Smooth muscle cell (in vitro differentiated cells): ENCODE measurements at regions not wholly inside any gene's neighbourhood (a gene's known extent, or its start where the extent isn't known, plus 50 kb on each side); places are given as distances from the start of the nearest gene placed in this dataset.

Experiments
- DNase-seq: peaks from one replicate; lab custom pipeline; 2025; ENCODE audit not compliant: unreplicated experiment; lab: John Stamatoyannopoulos, UW
- H2AFZ ChIP-seq: fragments of 200-600 bp; sonication (generic); 2 replicates; pipeline ENCODE4 v1.6.0; 2016; ENCODE audit warnings: antibody characterized with exemption, low read depth, mild to moderate bottlenecking
- H3F3A ChIP-seq: fragments of 200-600 bp; sonication (generic); 2 replicates; pipeline ENCODE4 v1.6.0; 2017; ENCODE audit warnings: antibody characterized with exemption, low read depth
- H3K27ac ChIP-seq: fragments of 200-600 bp; sonication (generic); 2 replicates; pipeline ENCODE4 v1.5.1; 2016; ENCODE audit warnings: low read depth, mild to moderate bottlenecking
- H3K27me3 ChIP-seq: fragments of 200-600 bp; sonication (generic); 2 replicates; pipeline ENCODE4 v1.6.1; 2016; ENCODE audit warnings: low read depth, mild to moderate bottlenecking
- H3K36me3 ChIP-seq: fragments of 200-600 bp; sonication (generic); 2 replicates; pipeline ENCODE4 v1.5.1; 2016; ENCODE audit warnings: low read depth
- H3K4me1 ChIP-seq: fragments of 200-600 bp; sonication (generic); 2 replicates; pipeline ENCODE4 v1.5.1; 2016; ENCODE audit warnings: low read depth
- H3K4me2 ChIP-seq: fragments of 200-600 bp; sonication (generic); 2 replicates; pipeline ENCODE4 v1.6.0; 2016; ENCODE audit warnings: mild to moderate bottlenecking
- H3K4me3 ChIP-seq: fragments of 200-600 bp; sonication (generic); 2 replicates; pipeline ENCODE4 v1.5.1; 2016; ENCODE audit warnings: mild to moderate bottlenecking
- H3K79me2 ChIP-seq: fragments of 200-600 bp; sonication (generic); 2 replicates; pipeline ENCODE4 v1.6.0; 2016; ENCODE audit warnings: low read depth, mild to moderate bottlenecking
- H3K9ac ChIP-seq: fragments of 200-600 bp; sonication (generic); 2 replicates; pipeline ENCODE4 v1.6.0; 2016; ENCODE audit warnings: low read depth
- H3K9me3 ChIP-seq: fragments of 200-600 bp; sonication (generic); replicated peaks from 2 replicates; pipeline ENCODE4 v1.5.1; 2016; ENCODE audit warnings: low read depth
- H4K20me1 ChIP-seq: fragments of 200-600 bp; sonication (generic); 2 replicates; pipeline ENCODE4 v1.6.0; 2016; ENCODE audit warnings: low read depth
- WGBS: methylation state at CpG from one replicate; pipeline ENCODE4 v1.1.7; 2016; ENCODE audit warnings: low lambda C conversion rate; 5-methylcytosine and 5-hydroxymethylcytosine counted together
- TF ChIP-seq, protein P1 (sequence below): fragments of 200-600 bp; sonication (generic); IDR thresholded peaks from 2 replicates; pipeline ENCODE4 v1.5.1; 2017; ENCODE audit warnings: borderline replicate concordance, mild to moderate bottlenecking, antibody characterized with exemption; ENCODE audit not compliant: insufficient read depth, poor library complexity, severe bottlenecking

DNA sequence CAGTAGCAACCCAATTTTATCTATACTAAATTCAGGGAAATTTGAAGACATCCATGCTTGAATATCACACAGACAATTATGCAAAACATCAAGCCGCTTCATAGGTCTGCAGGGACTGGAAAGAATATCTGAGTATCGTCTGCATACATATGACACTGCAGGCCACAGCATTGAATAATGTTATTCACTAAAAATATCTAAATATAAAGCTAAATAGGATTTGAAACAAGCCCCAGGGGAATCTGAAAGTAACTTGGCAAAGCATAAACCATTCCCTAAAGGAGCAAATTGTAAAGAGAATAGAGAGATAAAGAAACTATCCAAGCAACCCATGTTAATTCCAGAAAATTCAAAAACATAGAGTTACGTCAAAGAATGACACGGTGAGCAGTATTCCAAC, 1251.0 kb downstream of the PCDH17 start:
- TF ChIP-seq, protein P1, sequence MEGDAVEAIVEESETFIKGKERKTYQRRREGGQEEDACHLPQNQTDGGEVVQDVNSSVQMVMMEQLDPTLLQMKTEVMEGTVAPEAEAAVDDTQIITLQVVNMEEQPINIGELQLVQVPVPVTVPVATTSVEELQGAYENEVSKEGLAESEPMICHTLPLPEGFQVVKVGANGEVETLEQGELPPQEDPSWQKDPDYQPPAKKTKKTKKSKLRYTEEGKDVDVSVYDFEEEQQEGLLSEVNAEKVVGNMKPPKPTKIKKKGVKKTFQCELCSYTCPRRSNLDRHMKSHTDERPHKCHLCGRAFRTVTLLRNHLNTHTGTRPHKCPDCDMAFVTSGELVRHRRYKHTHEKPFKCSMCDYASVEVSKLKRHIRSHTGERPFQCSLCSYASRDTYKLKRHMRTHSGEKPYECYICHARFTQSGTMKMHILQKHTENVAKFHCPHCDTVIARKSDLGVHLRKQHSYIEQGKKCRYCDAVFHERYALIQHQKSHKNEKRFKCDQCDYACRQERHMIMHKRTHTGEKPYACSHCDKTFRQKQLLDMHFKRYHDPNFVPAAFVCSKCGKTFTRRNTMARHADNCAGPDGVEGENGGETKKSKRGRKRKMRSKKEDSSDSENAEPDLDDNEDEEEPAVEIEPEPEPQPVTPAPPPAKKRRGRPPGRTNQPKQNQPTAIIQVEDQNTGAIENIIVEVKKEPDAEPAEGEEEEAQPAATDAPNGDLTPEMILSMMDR: no peak
- no peaks in the 10 kb centered on the region for H4K20me1 ChIP-seq

DNA sequence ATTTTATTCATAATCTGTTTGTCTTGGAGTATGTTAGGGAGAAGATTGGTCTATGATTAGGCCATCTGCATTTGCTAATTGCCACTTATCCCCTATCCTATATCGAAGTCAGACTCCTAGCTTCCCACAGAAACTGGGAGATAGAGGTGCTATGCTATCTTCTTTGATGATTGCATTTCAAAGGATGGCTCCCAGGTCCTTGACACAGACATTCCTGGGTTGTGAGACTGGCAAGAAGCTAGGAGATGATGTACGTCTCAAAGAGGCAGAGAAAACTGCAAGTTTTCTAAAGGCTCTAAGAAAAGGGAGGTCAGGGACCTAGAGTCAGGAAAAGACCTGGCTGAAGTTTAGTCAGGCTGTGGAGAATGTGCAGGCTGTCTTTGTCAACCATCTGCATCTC, 1251.9 kb downstream of the PCDH17 start:
- Histone ChIP-seq H3K27me3 (no peaks in the 10 kb centered on the region), H3K79me2 (no peaks in the 10 kb centered on the region), H3K9ac (no peak overlapping the region), H3K4me1 (peaks cover 8% of the 10 kb centered on the region), H3K27ac (no peak overlapping the region), H3K36me3 (no peaks in the 10 kb centered on the region), H3F3A (no peaks in the 10 kb centered on the region), H3K4me3 (no peak overlapping the region), H3K4me2 (no peak overlapping the region), H2AFZ (no peak overlapping the region), H4K20me1 (no peaks in the 10 kb centered on the region), H3K9me3 (no peaks in the 10 kb centered on the region)
- DNase-seq: no peak
- TF ChIP-seq, protein P1: no peak
- WGBS: 34% methylated on average over 2 of the region's 2 CpGs

More for the DNA sequence above, 1251.0 kb downstream of the PCDH17 start:
- no peaks in the 10 kb centered on the region for H3F3A ChIP-seq
- H3K79me2 ChIP-seq: no peaks in the 10 kb centered on the region
- H3K4me2 ChIP-seq: no peak overlapping the region
- no peak overlapping the region for H3K9ac ChIP-seq
- H2AFZ ChIP-seq: no peak overlapping the region
- H3K27ac ChIP-seq: no peak overlapping the region
- no peak for DNase-seq
- WGBS: 87% methylated on average over 4 of the region's 4 CpGs
- H3K4me3 ChIP-seq: no peak overlapping the region
- peaks cover 8% of the 10 kb centered on the region for H3K4me1 ChIP-seq
- H3K27me3 ChIP-seq: no peaks in the 10 kb centered on the region
- no peaks in the 10 kb centered on the region for H3K36me3 ChIP-seq
- no peaks in the 10 kb centered on the region for H3K9me3 ChIP-seq

DNA sequence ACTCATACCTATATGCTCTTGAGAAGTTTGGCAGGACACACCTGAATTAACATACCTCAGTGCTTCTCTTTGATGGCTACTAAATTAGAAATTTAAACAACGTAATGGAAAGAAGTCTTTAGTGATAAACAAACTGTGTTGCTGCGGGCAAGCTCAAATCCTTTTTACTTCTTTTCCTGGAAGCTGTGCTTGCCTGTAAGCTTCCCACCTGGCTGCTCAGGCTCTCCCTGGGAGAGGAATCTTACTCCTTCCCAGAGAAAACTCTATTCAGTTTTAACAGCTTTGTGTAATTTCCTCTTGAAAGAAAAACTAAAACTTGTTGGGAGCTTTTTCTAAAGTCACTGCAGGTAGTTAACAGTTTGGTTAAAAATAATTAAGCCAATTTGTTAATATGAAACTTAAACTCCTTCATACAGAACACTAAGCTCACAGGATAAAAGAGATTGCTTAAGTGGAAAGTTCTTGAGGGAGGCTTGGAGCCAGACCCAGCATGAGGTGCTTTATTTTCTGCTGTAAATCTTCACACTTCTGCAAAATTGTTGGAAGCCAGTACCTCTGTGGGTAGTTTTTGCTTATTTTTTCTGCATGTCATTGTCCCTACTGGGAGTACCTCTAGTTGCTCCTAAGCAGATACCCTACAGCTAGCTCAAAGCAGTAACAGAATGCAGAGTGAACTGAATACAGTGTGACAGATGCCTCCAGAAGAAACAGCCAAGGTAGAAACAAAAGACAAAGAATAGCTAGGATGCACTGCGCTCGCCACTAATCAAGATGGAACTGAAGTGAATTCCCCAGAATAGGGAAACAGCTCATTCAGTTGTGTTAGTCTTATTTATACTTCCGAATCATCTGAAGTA, 1253.0 kb downstream of the PCDH17 start:
- DNase-seq: no peak
- no peaks in the 10 kb centered on the region for H3K79me2 ChIP-seq

More for the DNA sequence above, 1253.0 kb downstream of the PCDH17 start:
- Histone ChIP-seq H3K9ac (no peak overlapping the region), H3K4me2 (no peak overlapping the region), H3F3A (no peaks in the 10 kb centered on the region), H3K9me3 (no peaks in the 10 kb centered on the region), H3K27me3 (no peaks in the 10 kb centered on the region), H4K20me1 (no peaks in the 10 kb centered on the region), H3K4me1 (peaks cover 8% of the 10 kb centered on the region), H3K27ac (no peak overlapping the region), H3K4me3 (no peak overlapping the region), H3K36me3 (no peaks in the 10 kb centered on the region), H2AFZ (no peak overlapping the region)
- TF ChIP-seq, protein P1: no peak
- 58% methylated on average over 5 of the region's 5 CpGs for WGBS
